ENCODE measurements at regions not wholly inside any gene's neighbourhood (a gene's known extent, or its start where the extent isn't known, plus 50 kb on each side); places are given as distances from the start of the nearest gene placed in this dataset.
"Not testable (repeated sequence)": the region's sequence is repeated elsewhere in the genome, so short reads cannot be mapped to it uniquely, and the experiment has no call there.

GRCh38 chr13:106099765-106100164 lies 435.7 kb downstream of the EFNB2 start:
- no peak for DNase-seq (ENCODE audit: low read depth, low spot score)

- DNase-seq (ENCODE audit: low read depth, low spot score) = no peak
These were observed 436.7 kb downstream of the EFNB2 start for GRCh38 chr13:106098778-106099177.

- DNase-seq (ENCODE audit: low read depth, low spot score) = no peak
These were observed 438.8 kb downstream of the EFNB2 start for GRCh38 chr13:106096661-106097092.

DNA sequence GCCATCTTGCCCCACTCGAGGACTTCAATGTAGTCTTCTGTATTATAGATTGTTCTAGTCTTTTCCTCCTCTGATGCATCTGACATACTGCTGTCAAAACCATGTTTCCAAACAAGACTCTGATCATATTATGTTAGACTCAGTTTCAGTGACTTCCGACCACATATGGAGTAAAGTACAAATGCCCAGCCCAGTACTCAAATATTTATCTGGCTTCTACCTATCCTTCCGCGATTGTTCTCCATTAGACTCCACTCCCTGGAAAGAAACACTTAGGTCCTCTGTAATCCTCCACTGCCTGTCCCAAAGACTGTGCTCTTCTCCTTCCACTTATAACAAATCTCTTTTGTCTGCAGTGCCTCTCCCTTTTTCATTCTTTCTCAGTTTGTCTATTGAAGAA lies 439.5 kb downstream of the EFNB2 start:
- DNase-seq (ENCODE audit: low read depth, low spot score) = no peak

DNA sequence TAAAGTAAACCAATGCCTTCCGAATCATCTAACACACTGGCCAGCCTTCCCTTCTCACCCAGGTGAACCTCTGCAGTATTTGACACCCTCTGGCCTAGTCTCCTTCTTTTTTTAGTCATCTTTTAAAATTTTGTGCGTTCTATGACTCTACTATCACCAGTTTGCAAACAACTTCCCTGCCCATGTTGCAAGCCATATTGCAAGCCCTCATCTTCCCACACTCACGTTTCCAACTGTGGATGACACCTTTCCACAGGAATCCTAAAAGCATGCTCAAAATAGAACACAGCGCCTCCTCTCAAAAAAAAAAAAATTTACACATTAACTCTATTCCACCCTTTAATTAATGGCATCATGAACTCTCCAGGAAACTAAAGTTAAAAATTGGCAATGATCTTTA lies 440.1 kb downstream of the EFNB2 start:
- DNase-seq (ENCODE audit: low read depth, low spot score) = no peak

DNA sequence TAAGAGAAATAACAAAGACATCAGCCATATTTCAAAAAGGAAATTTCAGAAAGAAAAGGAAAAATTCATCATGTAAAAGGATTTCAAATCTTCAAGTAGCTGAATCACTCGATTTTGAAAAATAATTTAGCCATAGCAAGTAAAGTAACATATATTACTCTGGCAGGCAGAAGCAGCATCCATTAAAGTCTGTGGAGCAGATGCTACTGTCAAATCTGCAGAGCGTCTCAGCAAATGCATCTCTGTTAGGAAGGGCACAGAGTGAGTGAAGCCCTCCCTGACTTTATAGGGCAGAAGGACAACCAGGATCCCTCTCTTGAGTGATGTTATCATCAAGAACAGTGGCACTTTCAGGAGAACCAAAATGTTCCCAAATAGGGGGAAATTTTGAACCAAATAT lies 445.5 kb downstream of the EFNB2 start:
- DNase-seq (ENCODE audit: low read depth, low spot score) = no peak

GRCh38 chr13:106089261-106089980 lies 446.0 kb downstream of the EFNB2 start:
- DNase-seq (ENCODE audit: low read depth, low spot score) = no peak

GRCh38 chr13:106088085-106088484 lies 447.4 kb downstream of the EFNB2 start:
- DNase-seq (ENCODE audit: low read depth, low spot score) = no peak

DNA sequence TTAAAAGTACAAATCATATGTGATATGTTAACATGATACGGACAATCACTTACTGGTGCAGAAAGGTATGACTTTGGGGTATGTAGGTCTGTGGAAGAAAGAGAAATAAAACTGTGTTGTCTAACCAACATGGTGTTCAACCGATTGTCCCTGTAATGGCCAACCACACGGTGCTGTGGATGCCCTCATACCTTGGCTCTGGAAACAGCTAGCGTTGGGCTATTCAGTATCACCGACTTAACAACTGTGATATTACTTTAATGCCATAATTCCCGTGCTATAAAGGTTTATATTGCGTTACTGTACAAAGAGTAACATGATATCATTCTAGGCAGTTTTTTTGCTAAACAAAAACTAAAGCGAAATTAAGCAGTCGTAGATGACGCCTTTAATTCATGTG lies 448.3 kb downstream of the EFNB2 start:
- no peak for DNase-seq (ENCODE audit: low read depth, low spot score)

DNA sequence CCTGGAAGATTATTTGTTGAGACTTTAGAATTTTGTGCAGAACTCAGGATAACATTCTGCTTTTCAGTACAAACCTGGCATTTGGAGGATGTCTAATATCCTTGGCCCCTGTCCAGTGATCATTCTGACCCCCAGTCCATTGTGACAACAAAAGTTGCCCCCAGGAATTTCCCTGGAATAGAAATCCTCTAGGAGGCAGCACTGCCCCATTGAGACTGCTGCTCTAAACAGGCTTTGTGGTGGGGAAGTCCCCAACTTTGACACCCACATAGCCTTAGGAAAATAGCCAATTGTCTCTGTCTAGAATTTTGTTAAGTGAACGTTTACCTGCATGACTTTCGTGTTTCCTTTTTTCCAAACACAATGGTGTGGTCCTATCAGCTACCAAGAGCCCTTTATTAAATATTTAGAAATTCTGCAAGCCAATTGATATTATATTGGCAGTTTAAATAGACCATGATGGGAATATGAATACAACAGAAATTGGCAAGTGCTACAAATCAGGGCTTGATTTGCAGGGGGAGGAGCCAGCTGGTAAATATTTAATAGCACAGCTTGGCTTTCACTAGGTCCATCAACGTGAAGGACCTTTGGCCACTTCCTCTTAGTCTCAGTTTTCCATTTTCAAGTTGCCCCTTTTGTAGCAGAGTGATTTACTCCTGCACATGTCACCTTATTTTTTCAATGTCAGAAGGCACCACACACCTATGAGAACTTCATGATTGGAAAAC lies 451.7 kb downstream of the EFNB2 start:
- DNase-seq (ENCODE audit: low read depth, low spot score) = no peak

- not testable (repeated sequence) for DNase-seq (ENCODE audit: low read depth, low spot score)
These were observed 454.2 kb downstream of the EFNB2 start for GRCh38 chr13:106081221-106081620.

- DNase-seq (ENCODE audit: low read depth, low spot score) = no peak
These were observed 457.3 kb downstream of the EFNB2 start for GRCh38 chr13:106078191-106078590.

DNA sequence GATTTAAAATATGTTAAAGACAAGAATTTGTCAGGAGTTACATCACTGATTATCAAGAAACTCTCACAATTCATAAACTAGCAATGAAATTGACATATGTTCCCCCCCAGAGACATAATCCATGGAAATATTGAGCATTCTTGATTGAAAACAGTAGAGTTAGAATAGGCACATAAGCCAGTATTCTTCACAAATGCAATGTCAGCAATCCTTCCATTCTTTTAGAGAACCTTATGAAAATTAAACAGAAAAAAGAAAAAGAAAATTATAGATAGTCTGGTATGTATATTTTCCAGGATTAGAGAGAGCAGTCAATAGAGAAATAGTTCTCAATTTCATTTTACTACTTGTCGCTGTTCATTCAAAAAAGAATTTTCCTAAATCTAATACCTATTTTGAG lies 458.4 kb downstream of the EFNB2 start:
- DNase-seq (ENCODE audit: low read depth, low spot score) = no peak

- no peak for DNase-seq (ENCODE audit: low read depth, low spot score)
These were observed 463.4 kb downstream of the EFNB2 start for GRCh38 chr13:106072014-106072413.

GRCh38 chr13:106063591-106064313 lies 471.7 kb downstream of the EFNB2 start:
- DNase-seq (ENCODE audit: low read depth, low spot score) = no peak

DNA sequence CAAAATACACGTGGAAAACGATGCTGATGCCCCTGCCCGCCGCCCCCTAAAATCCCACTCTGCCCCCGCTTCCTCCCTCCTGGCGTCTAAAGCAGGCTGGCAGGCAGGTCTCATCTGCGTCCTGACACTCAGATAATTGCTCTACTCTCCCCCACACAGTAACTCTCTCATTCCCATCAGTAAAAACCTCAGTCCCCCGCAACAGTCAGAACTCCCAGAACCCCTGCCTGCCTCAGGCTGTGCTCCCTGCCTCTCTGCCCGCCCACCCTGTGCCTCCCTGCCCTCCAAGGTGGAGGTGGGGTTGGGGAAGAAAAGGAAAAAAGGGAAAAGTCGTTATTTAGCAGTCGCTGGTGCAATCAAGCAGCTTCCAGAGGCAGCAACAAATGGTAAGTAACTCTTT lies 473.7 kb downstream of the EFNB2 start:
- no peak for DNase-seq (ENCODE audit: low read depth, low spot score)

DNA sequence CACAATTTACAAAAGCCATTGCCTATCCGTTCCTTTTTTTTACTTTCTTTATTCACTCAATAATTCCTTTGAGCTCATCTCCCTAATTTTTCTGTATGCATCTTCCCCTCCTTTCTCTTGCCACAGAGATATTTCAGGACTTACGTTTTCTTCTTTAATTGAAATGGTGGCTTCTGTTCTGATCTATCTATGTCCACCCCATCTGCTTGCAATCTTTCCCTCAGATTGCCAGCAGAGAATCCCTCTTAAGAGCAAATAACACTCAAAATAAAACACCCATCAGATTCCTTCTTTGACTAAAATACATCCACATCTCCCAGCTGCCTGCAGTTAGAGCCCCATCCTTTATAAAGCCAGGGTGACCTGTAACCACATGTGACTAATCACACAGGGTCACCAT lies 478.6 kb downstream of the EFNB2 start:
- no peak for DNase-seq (ENCODE audit: low read depth, low spot score)

- DNase-seq (ENCODE audit: low read depth, low spot score) = no peak
These were observed 483.2 kb downstream of the EFNB2 start for GRCh38 chr13:106052200-106052767.

- no peak for DNase-seq (ENCODE audit: low read depth, low spot score)
These were observed 486.3 kb downstream of the EFNB2 start for GRCh38 chr13:106049171-106049570.

GRCh38 chr13:106048386-106048785 lies 487.1 kb downstream of the EFNB2 start:
- DNase-seq (ENCODE audit: low read depth, low spot score) = no peak

DNA sequence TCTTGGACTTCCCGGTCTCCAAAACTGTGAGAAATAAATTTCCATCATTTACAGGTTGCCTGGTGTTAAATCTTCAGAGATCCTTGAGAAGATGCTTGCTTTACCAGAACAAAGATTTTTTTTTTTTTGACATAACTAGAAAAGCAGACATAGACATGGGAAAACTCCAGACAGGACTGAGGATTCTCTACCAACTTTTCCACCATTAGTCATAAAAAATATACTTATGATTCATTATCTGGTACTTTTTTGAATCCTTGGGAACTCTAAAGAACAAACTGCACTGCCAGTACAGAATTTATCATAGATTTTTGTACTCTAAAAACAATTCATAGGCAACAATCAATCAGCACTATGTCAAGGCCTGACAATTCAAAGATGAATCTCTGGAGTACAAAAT lies 487.6 kb downstream of the EFNB2 start:
- DNase-seq (ENCODE audit: low read depth, low spot score) = no peak

DNA sequence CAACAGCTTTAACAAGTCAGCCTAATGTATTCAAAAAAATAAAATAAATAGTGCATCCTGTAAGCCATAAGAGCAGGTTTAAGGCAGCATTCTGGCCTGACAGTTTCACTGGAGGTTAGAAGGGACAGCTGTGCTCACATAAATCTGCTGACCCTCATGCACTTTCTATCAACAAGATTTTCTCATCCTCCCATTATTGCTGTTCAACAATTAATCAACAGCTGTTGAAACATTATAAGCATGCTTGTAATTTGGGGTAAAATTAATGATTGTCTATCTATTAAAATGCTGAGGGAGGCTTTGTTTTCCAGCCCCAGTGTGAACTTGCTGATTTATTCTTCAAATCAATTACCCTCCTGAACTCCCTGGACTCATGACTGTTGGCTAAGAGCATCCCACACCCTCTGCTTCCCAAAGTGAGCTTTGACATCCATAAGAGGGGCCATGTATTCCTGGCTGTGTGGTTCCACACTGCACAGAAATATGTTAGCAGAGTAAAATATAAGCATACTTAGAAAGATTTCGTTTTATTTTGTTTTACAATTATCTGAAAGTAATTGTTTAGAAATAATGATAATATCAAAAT lies 492.4 kb downstream of the EFNB2 start:
- no peak for DNase-seq (ENCODE audit: low read depth, low spot score)

Measured in activated naive CD8-positive, alpha-beta T cell treated with anti-CD3 and anti-CD28 coated beads, Interleukin-2, amount 50 U/mL, for 16 hours (primary cell).